SK-N-SH treated with all-trans-retinoic acid at 6 μM for 48 hours (cell line): ENCODE measurements at regions not wholly inside any gene's neighbourhood (a gene's known extent, or its start where the extent isn't known, plus 50 kb on each side); places are given as distances from the start of the nearest gene placed in this dataset.

Source experiments
- ATAC-seq: fragments of 200-7000 bp; cut with Tn5 transposase; 3 replicates; pipeline ENCODE4 v1.9.1; 2020; ENCODE audit warnings: mild to moderate bottlenecking, moderate library complexity
- ARNTL ChIP-seq: fragments of 450-650 bp; formaldehyde crosslinking; IDR thresholded peaks from 2 replicates; pipeline ENCODE4 v1.5.0; 2020; ENCODE audit warnings: low read depth, mild to moderate bottlenecking, moderate library complexity, borderline replicate concordance
- BACH2 ChIP-seq: fragments of 250-450 bp; sonication (Bioruptor Pico); IDR thresholded peaks from 2 replicates; pipeline ENCODE4 v1.9.0; 2021; ENCODE audit warnings: mild to moderate bottlenecking, borderline replicate concordance
- CREB5 ChIP-seq: fragments of 250-450 bp; sonication (Bioruptor Pico); IDR thresholded peaks from 2 replicates; pipeline ENCODE4 v1.5.1; 2020; ENCODE audit warnings: low read depth, mild to moderate bottlenecking, moderate library complexity
- CSDC2 ChIP-seq: fragments of 250-450 bp; sonication (Bioruptor Pico); IDR thresholded peaks from 2 replicates; pipeline ENCODE4 v1.5.0; 2020; ENCODE audit warnings: mild to moderate bottlenecking, moderate library complexity
- CSRNP3 ChIP-seq: fragments of 250-450 bp; sonication (Bioruptor Pico); IDR thresholded peaks from 2 replicates; pipeline ENCODE4 v1.5.1; 2021; ENCODE audit warnings: mild to moderate bottlenecking, moderate library complexity
- ESRRG ChIP-seq: fragments of 250-450 bp; sonication (Bioruptor Pico); IDR thresholded peaks from 2 replicates; pipeline ENCODE4 v1.6.1; 2021; ENCODE audit warnings: mild to moderate bottlenecking
- OSR1 ChIP-seq: fragments of 250-450 bp; sonication (Bioruptor Pico); IDR thresholded peaks from 2 replicates; pipeline ENCODE4 v1.8.0; 2022; ENCODE audit warnings: moderate library complexity, mild to moderate bottlenecking, inconsistent platforms
- PPARA ChIP-seq: fragments of 250-450 bp; sonication (Bioruptor Pico); IDR thresholded peaks from 2 replicates; pipeline ENCODE4 v1.5.0; 2020; ENCODE audit warnings: mild to moderate bottlenecking, borderline replicate concordance
- RARB ChIP-seq: fragments of 250-450 bp; sonication (Bioruptor Pico); IDR thresholded peaks from 2 replicates; pipeline ENCODE4 v1.8.0; 2021; ENCODE audit warnings: mild to moderate bottlenecking, moderate library complexity
- TCF4 ChIP-seq: fragments of 250-450 bp; sonication (Bioruptor Pico); IDR thresholded peaks from 2 replicates; pipeline ENCODE4 v1.8.0; 2021; ENCODE audit warnings: mild to moderate bottlenecking, moderate library complexity, borderline replicate concordance
- TOX ChIP-seq: fragments of 250-450 bp; sonication (Bioruptor Pico); IDR thresholded peaks from 2 replicates; pipeline ENCODE4 v1.8.0; 2021; ENCODE audit warnings: mild to moderate bottlenecking, moderate library complexity, borderline replicate concordance
- TSHZ2 ChIP-seq: fragments of 250-450 bp; sonication (Bioruptor Pico); IDR thresholded peaks from 2 replicates; pipeline ENCODE4 v1.5.0; 2020; ENCODE audit warnings: mild to moderate bottlenecking, moderate library complexity
- ZC3H10 ChIP-seq: fragments of 250-450 bp; sonication (Bioruptor Pico); IDR thresholded peaks from 2 replicates; pipeline ENCODE4 v1.5.1; 2021; ENCODE audit warnings: mild to moderate bottlenecking, moderate library complexity
- ZFP3 ChIP-seq: fragments of 250-450 bp; sonication (Bioruptor Pico); IDR thresholded peaks from 2 replicates; pipeline ENCODE4 v1.5.0; 2020; ENCODE audit warnings: mild to moderate bottlenecking, moderate library complexity
- ZFP30 ChIP-seq: fragments of 450-650 bp; formaldehyde crosslinking; IDR thresholded peaks from 2 replicates; pipeline ENCODE4 v1.5.0; 2022; ENCODE audit warnings: mild to moderate bottlenecking, moderate library complexity
- ZNF70 ChIP-seq: fragments of 450-650 bp; formaldehyde crosslinking; IDR thresholded peaks from 2 replicates; pipeline ENCODE4 v1.5.0; 2020; ENCODE audit warnings: mild to moderate bottlenecking, moderate library complexity
- ZNF8 ChIP-seq: fragments of 450-650 bp; formaldehyde crosslinking; IDR thresholded peaks from 2 replicates; pipeline ENCODE4 v1.5.0; 2020; ENCODE audit warnings: mild to moderate bottlenecking, moderate library complexity

- TF ChIP-seq RARB (CRISPR knock-in tag) (no peak), CSRNP3 (CRISPR knock-in tag) (no peak), TSHZ2 (CRISPR knock-in tag) (no peak), BACH2 (CRISPR knock-in tag) (no peak), ZC3H10 (CRISPR knock-in tag) (no peak), TOX (no peak), TCF4 (CRISPR knock-in tag) (no peak), ZFP30 (CRISPR knock-in tag) (no peak), PPARA (CRISPR knock-in tag) (no peak), ESRRG (CRISPR knock-in tag) (no peak), CREB5 (CRISPR knock-in tag) (no peak), CSDC2 (CRISPR knock-in tag) (no peak)
- peak; percentile 84 for ATAC-seq
Observed at GRCh38 chr5:141757402-141757801, 75.4 kb upstream of the ARAP3 start.

- no peak for ATAC-seq
- TF ChIP-seq CREB5 (CRISPR knock-in tag) (no peak), TOX (no peak), ARNTL (CRISPR knock-in tag) (no peak), CSRNP3 (CRISPR knock-in tag) (no peak), ESRRG (CRISPR knock-in tag) (no peak), OSR1 (no peak), ZNF8 (no peak)
Observed at GRCh38 chr5:141756196-141756595, 74.2 kb upstream of the ARAP3 start.

GRCh38 chr5:141753971-141754713, 72.1 kb upstream of the ARAP3 start:
- TF ChIP-seq CSRNP3 (CRISPR knock-in tag) (no peak), ZFP3 (no peak), PPARA (CRISPR knock-in tag) (no peak), ZC3H10 (CRISPR knock-in tag) (no peak), ZNF70 (CRISPR knock-in tag) (no peak)
- no peak for ATAC-seq
